Stimulated activated CD4-positive, alpha-beta T cell treated with anti-CD3 and anti-CD28 coated beads, Interleukin-15, amount 100 ng/mL, for 48 hours (primary cell): ENCODE measurements at regions not wholly inside any gene's neighbourhood (a gene's known extent, or its start where the extent isn't known, plus 50 kb on each side); places are given as distances from the start of the nearest gene placed in this dataset.
"Not testable (repeated sequence)": the region's sequence is repeated elsewhere in the genome, so short reads cannot be mapped to it uniquely, and the experiment has no call there.

Source experiments
- DNase-seq, 2 donors: peaks; one replicate each; pipeline ENCODE4 v3.0.0-alpha.2; 2020; ENCODE audit warnings: low read depth in 2 of 2

DNA sequence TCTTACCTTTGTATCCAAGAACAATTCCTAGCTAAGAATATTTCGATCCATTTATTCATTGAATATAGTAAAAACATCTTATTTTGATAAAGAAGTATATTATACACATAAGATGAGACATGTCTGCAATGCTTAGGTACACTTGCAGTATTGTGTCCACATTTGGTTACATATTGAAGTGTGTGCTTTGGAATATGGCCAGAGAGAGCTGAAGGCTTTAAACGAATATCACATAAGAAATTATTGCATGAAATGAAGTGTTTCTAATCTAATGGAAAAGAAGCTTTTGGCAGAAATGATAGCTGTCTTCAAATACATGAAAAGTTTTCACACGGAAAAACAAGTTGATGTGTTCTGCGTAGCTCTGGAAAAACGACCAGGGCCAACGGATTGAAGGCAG, 516.1 kb upstream of the ZFP42 start:
- DNase-seq: no peak

- no peak for DNase-seq
These were observed 515.1 kb upstream of the ZFP42 start for GRCh38 chr4:187480146-187481145.

DNA sequence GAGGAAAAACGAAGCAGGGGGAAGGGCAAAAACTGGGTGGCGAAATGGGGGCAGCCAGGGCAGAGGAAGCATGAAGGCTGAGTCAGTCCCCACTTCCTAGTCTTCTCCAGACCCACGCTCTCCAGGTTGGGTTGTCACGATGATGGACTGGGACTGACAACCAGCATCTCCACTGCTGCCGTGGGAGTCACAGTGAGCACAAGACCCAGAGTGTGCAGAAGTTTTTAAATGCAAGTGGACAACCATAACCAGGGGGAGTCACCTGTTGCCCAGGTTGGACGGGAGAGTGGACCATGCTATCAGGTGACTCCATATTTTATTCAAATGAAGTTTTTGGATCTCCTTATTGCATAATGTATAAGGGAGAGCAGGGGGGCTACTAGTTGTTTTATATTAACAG, 511.4 kb upstream of the ZFP42 start:
- no peak for DNase-seq

GRCh38 chr4:187485676-187486075, 509.9 kb upstream of the ZFP42 start:
- no peak for DNase-seq

GRCh38 chr4:187491286-187491685, 504.3 kb upstream of the ZFP42 start:
- DNase-seq: no peak

- DNase-seq: no peak
These were observed 503.6 kb upstream of the ZFP42 start for GRCh38 chr4:187491959-187492358.

DNA sequence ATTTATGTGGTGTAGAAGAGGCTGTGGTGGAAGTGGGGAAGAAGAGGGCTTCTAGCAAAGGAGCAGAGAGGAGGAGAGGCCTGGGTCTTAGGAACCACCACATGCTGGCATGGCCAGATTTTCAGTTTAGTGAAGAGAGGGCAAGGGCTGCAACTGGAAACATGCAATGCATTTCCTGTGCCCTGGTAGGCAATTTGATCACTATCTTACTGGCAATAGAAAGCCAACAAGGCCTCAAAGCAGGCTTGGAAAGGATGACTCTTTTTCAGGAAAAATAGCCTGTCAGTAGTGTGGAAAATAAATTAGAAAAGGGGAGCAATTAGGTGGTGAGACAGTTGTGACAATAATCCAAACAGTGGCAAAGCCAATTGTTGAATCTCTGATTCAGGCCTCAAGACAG, 501.9 kb upstream of the ZFP42 start:
- no peak for DNase-seq

- DNase-seq: no peak
These were observed 495.6 kb upstream of the ZFP42 start for GRCh38 chr4:187499956-187500355.

- no peak for DNase-seq
These were observed 494.8 kb upstream of the ZFP42 start for GRCh38 chr4:187500796-187501195.

- DNase-seq: no peak
These were observed 493.8 kb upstream of the ZFP42 start for GRCh38 chr4:187501731-187502130.

DNA sequence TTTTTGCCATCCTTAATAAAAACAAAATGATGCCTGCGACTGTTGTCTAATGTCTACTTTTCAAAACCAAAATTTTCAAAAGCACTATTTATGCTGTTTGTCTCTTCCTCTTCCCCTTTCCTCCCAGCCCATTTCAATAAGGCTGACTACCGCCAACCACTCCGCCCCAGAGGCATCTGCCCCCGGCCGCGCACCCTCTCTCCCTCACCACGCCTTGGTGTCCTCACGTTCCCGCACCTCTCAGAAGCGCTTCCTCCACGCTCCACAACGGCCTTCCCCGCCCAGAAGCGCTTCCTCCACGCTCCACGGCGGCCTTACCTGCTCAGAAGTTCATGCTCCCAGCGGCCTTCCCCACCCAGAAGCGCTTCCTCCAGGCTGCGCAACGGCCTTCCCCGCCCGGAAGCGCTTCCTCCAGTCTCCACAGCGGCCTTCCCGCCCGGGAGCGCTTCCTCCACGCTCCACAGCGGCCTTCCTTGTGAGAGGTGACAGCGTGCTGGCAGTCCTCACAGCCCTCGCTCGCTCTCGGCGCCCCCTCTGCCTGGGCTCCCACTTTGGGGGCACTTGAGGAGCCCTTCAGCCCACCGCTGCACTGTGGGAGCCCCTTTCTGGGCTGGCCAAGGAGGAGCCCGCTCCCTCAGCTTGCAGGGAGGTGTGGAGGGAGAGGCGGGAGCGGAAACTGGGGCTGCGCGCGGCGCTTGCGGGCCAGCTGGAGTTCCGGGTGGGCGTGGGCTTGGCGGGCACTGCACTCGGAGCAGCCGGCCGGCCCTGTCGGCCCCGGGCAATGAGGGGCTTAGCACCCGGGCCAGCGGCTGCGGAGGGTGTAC, 490.4 kb upstream of the ZFP42 start:
- no peak for DNase-seq

GRCh38 chr4:187505798-187506141, 489.8 kb upstream of the ZFP42 start:
- not testable (repeated sequence) for DNase-seq

DNA sequence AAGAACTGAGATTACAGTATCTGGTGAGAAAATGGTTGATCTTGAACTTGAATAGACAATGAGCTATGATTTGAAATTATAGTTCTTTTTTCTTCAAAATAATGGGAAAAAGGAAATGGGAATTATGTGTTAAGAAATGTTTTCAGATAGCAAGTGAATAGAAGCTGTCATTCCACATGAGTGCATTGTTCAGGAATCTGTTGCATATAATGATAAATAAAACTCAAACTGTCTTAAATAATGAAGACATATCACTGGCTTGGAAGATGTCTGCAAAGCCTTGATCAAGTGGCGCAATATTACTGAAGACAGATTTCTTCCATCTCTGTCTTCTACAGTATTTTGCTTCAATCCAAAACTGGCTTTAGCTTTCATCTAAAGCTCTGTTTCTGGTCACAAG, 479.3 kb upstream of the ZFP42 start:
- no peak for DNase-seq

GRCh38 chr4:187541666-187542065, 453.9 kb upstream of the ZFP42 start:
- DNase-seq: no peak

- DNase-seq: no peak
These were observed 451.0 kb upstream of the ZFP42 start for GRCh38 chr4:187544461-187545053.

- DNase-seq: no peak
These were observed 448.3 kb upstream of the ZFP42 start for GRCh38 chr4:187547316-187547715.

DNA sequence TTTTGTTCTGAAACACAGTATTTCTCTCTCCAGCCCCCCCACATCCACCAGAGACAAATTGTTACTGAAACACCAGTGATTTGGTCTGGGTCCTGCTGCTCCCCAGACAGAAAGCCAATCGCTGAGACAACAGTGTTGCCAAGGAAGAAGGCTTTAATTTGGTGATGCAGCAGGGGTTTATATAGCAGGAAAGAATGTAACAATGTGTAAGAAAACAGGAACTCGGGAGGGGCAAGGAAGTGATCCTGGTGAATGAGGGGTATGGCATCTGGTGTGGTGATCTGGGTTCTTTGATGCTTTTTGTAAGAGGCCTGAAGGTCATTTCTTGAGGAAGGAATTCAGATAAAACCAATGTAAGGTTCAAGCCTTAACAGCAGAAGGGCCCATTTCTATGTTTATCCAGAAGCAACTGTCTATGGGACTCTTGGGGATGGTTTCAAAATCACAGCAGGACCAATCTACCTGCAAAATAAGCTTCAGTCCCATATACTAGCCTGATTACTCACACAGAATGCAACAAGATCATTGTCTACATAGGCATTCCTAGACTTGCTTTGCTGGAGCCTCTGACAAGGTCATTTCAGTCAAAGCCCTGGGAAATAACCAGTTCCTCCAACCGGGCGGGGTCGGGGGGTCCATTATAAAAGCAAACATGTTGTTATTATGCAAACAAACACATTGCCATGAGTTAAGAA, 445.2 kb upstream of the ZFP42 start:
- DNase-seq: no peak

- DNase-seq: no peak
These were observed 442.8 kb upstream of the ZFP42 start for GRCh38 chr4:187552781-187553180.

DNA sequence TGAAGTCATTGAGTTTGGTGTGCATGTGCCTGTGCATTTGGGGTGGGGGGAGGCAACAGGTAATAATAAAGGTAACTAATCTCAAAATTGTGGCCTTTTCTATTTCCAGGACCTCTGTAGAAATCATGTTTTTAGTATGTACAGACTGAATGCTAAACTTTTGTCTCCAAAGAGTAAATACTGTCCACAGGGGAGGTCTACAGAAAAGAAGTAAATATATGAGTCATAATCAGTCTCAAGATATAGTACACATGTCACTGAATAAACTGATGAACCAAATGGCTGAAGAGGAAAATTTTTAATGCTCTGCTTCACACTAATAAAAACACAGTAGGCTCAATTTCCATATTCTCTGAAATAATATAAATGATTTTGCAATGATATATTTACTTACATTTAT, 440.4 kb upstream of the ZFP42 start:
- DNase-seq: no peak

DNA sequence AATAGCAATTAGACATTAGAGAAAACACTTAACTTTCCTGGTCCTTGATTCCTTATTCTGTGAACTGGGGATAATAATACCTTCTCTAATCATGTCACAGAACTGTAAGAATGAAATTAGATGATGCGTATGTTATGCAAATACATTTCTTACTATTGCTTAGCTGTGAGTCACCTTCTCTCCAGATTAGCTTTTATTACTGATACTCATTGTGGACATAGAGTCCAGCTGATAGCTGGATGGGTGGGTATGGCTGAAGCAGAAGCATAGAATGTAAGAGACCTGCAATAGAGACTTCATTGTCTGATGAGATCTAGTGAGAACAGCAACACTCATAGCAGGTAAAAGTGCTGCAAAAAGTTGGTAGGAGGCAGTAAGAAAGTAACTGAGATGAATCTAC, 437.2 kb upstream of the ZFP42 start:
- DNase-seq: no peak

GRCh38 chr4:187562345-187562744, 433.2 kb upstream of the ZFP42 start:
- DNase-seq: no peak

GRCh38 chr4:187565416-187565815, 430.2 kb upstream of the ZFP42 start:
- no peak for DNase-seq
